ENCODE measurements at regions not wholly inside any gene's neighbourhood (a gene's known extent, or its start where the extent isn't known, plus 50 kb on each side); places are given as distances from the start of the nearest gene placed in this dataset.

- TF ChIP-seq YY1 (IDR thresholded peaks at IDR 0.05; ENCODE audit: insufficient read depth, insufficient read length) (no peak), ZNF274 (IDR thresholded peaks at IDR 0.05; ENCODE audit: low read depth, low read length) (no peak), SUZ12 (IDR thresholded peaks at IDR 0.05; ENCODE audit: extremely low read depth, insufficient read depth, insufficient read length) (no peak)
Measured at GRCh38 chr16:5640883-5641282, 543.3 kb upstream of the EEF2KMT start.
